ENCODE measurements at regions not wholly inside any gene's neighbourhood (a gene's known extent, or its start where the extent isn't known, plus 50 kb on each side); places are given as distances from the start of the nearest gene placed in this dataset.

DNA sequence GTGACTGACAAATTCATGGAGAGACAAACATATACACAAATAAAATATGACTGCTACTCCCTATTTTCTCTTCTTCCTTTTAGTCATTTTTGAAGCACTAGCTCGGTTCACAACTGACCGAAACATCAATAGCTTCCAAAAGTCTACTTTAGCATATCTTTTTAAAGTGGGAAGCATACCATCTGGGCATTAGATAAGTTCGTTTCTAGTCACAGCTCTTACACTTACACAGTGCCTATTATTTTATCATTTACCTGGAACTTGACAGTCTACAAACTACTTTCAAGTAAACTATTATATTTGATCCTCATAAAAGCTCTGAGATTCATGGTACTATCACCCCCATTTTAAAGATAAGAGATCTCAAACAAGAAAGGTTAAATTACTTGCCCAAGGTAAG is 458.5 kb downstream of the LMO7 start:
- H3K36me3 Mint-ChIP-seq, result no peaks in the 10 kb centered on the region
- peaks cover 7% of the 10 kb centered on the region for H3K27me3 Mint-ChIP-seq (ENCODE audit: low read depth)
- no peak overlapping the region for H3K27ac Mint-ChIP-seq
- peaks cover 4% of the 10 kb centered on the region for H3K9me3 Mint-ChIP-seq
- TF ChIP-seq, protein P1, sequence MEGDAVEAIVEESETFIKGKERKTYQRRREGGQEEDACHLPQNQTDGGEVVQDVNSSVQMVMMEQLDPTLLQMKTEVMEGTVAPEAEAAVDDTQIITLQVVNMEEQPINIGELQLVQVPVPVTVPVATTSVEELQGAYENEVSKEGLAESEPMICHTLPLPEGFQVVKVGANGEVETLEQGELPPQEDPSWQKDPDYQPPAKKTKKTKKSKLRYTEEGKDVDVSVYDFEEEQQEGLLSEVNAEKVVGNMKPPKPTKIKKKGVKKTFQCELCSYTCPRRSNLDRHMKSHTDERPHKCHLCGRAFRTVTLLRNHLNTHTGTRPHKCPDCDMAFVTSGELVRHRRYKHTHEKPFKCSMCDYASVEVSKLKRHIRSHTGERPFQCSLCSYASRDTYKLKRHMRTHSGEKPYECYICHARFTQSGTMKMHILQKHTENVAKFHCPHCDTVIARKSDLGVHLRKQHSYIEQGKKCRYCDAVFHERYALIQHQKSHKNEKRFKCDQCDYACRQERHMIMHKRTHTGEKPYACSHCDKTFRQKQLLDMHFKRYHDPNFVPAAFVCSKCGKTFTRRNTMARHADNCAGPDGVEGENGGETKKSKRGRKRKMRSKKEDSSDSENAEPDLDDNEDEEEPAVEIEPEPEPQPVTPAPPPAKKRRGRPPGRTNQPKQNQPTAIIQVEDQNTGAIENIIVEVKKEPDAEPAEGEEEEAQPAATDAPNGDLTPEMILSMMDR (IDR thresholded peaks at IDR 0.05; ENCODE audit: unreplicated experiment), result no peak
- H3K4me1 Mint-ChIP-seq, result peaks cover 6% of the 10 kb centered on the region
- DNase-seq (ENCODE audit: low spot score in 2 of 2, unreplicated experiment in 2 of 2), result no peak
- H3K4me3 Mint-ChIP-seq, result no peak overlapping the region

- TF ChIP-seq, protein P1 (IDR thresholded peaks at IDR 0.05; ENCODE audit: unreplicated experiment), result no peak
- no peak overlapping the region for H3K4me3 Mint-ChIP-seq
- H3K9me3 Mint-ChIP-seq, result peaks cover 27% of the 10 kb centered on the region
- DNase-seq (ENCODE audit: low spot score in 2 of 2, unreplicated experiment in 2 of 2), result no peak
- H3K36me3 Mint-ChIP-seq, result peaks cover 6% of the 10 kb centered on the region
- H3K27me3 Mint-ChIP-seq (ENCODE audit: low read depth), result peaks cover 3% of the 10 kb centered on the region
- H3K27ac Mint-ChIP-seq, result no peak overlapping the region
- H3K4me1 Mint-ChIP-seq, result peaks cover 6% of the 10 kb centered on the region
Measured at GRCh38 chr13:76091076-76091475, 454.9 kb downstream of the LMO7 start.

GRCh38 chr13:76086729-76087128 is 450.6 kb downstream of the LMO7 start:
- peaks cover 6% of the 10 kb centered on the region for H3K36me3 Mint-ChIP-seq
- no peaks in the 10 kb centered on the region for H3K27me3 Mint-ChIP-seq (ENCODE audit: low read depth)
- no peak for DNase-seq (ENCODE audit: low spot score in 2 of 2, unreplicated experiment in 2 of 2)
- H3K4me1 Mint-ChIP-seq, result no peaks in the 10 kb centered on the region
- no peak overlapping the region for H3K4me3 Mint-ChIP-seq
- H3K9me3 Mint-ChIP-seq, result peaks cover 39% of the 10 kb centered on the region
- TF ChIP-seq, protein P1 (IDR thresholded peaks at IDR 0.05; ENCODE audit: unreplicated experiment), result no peak
- H3K27ac Mint-ChIP-seq, result no peak overlapping the region

DNA sequence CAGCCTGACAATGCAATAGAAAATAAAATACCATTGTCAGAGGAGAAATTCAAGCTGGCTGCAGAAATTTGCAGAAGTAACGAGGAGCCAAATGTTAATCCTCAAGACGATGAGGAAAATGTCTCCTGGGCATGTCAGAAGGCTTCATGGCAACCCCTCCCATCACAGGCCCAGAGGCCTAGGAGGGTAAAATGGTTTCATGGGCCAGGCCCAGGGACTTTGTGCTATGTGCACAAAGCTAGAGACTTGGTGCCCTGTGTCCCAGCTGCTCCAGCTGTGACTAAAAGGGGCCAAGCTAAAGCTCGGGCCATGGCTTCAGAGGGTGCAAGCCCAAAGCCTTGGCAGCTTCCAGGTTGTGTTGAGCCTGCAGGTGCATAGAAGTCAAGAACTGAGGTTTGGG is 431.7 kb downstream of the LMO7 start:
- Mint-ChIP-seq H3K36me3 (peaks cover 14% of the 10 kb centered on the region), H3K4me1 (no peaks in the 10 kb centered on the region), H3K4me3 (no peak overlapping the region), H3K27me3 (ENCODE audit: low read depth) (no peaks in the 10 kb centered on the region), H3K27ac (no peak overlapping the region), H3K9me3 (peaks cover 62% of the 10 kb centered on the region)
- DNase-seq (ENCODE audit: low spot score in 2 of 2, unreplicated experiment in 2 of 2), result no peak
- TF ChIP-seq, protein P1 (IDR thresholded peaks at IDR 0.05; ENCODE audit: unreplicated experiment), result no peak

DNA sequence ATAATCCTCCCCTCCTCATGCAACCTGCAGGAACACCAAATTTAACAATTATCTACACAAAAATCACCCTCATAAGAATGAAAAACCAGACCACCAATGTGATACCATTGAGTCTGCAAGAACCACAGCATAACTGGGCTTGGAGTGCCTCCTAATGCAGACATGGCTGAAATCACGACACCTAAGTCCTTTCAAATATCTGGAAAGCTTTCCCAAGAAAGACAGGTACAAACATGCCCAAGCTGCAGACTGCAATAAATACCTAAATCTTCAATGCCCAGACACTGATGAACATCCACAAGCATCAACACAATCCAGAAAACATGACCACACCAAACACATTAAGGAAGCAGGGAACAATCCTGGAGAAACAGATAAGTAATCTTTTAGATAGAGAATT is 417.1 kb downstream of the LMO7 start:
- no peak for DNase-seq (ENCODE audit: low spot score in 2 of 2, unreplicated experiment in 2 of 2)
- Mint-ChIP-seq H3K4me3 (no peak overlapping the region), H3K9me3 (peaks cover 39% of the 10 kb centered on the region), H3K4me1 (peaks cover 5% of the 10 kb centered on the region), H3K27ac (no peak overlapping the region), H3K36me3 (no peaks in the 10 kb centered on the region), H3K27me3 (ENCODE audit: low read depth) (no peaks in the 10 kb centered on the region)
- TF ChIP-seq, protein P1 (IDR thresholded peaks at IDR 0.05; ENCODE audit: unreplicated experiment), result no peak

DNA sequence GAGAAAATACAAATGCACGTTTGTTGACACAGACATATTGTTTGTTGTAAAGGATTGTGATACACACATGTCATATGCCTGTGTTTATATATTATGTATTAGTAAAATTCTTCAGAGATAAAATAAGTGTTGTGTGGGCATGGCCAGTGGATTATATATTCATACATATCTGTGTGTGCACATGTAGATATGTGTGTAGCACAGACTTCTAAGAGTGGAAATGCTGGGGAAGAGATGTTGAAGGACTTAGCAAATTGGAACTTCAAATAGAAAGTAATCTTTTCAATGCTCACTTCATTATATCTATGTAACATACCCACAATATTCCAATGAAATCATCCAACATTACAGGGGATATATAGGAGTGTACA is 413.2 kb downstream of the LMO7 start:
- H3K4me1 Mint-ChIP-seq, result peaks cover 5% of the 10 kb centered on the region
- TF ChIP-seq, protein P1 (IDR thresholded peaks at IDR 0.05; ENCODE audit: unreplicated experiment), result no peak
- H3K36me3 Mint-ChIP-seq, result no peaks in the 10 kb centered on the region
- no peak for DNase-seq (ENCODE audit: low spot score in 2 of 2, unreplicated experiment in 2 of 2)
- H3K27ac Mint-ChIP-seq, result no peak overlapping the region
- H3K9me3 Mint-ChIP-seq, result peaks cover 7% of the 10 kb centered on the region
- H3K4me3 Mint-ChIP-seq, result no peak overlapping the region
- no peaks in the 10 kb centered on the region for H3K27me3 Mint-ChIP-seq (ENCODE audit: low read depth)
